Panc1 (cell line): ENCODE measurements at regions not wholly inside any gene's neighbourhood (a gene's known extent, or its start where the extent isn't known, plus 50 kb on each side); places are given as distances from the start of the nearest gene placed in this dataset.

Source experiments
- ATAC-seq: fragments of 200-7000 bp; cut with Tn5 transposase; 2 replicates; pipeline ENCODE4 v1.9.1; 2020; ENCODE audit warnings: mild to moderate bottlenecking, moderate library complexity
- BruUV-seq: library from RNA; stranded (reverse); fragments of 400-500 nt; replicated peaks from 2 replicates; lab custom pipeline; 2021; lab: Mats Ljungman, UMichigan
- CTCF ChIA-PET: fragments of 300-600 bp; sonication (Branson Sonifier 250); formaldehyde crosslinking; loops from one replicate; lab custom pipeline; 2022; ENCODE audit warnings: antibody characterized with exemption; lab: Charles Lee
- POLR2A ChIA-PET: fragments of 300-600 bp; sonication (Branson Sonifier 250); formaldehyde crosslinking; loops from one replicate; lab custom pipeline; 2022; ENCODE audit warnings: antibody characterized with exemption; lab: Charles Lee
- DNase-seq: peaks from one replicate; pipeline ENCODE4 v3.0.0-alpha.2; 2010; ENCODE audit warnings: low read depth, low spot score
- H3K27ac ChIP-seq: 2 replicates; pipeline ENCODE4 v1.5.1; 2011; ENCODE audit warnings: mild to moderate bottlenecking, low read length, inconsistent platforms
- H3K27me3 ChIP-seq: fragments of 200-500 bp; sonication (Bioruptor generic); 2 replicates; pipeline ENCODE4 v1.6.0; 2014; ENCODE audit warnings: low read length, inconsistent platforms; ENCODE audit not compliant: control insufficient read depth, insufficient read depth
- H3K36me3 ChIP-seq: fragments of 200-500 bp; sonication (Bioruptor generic); 2 replicates; pipeline ENCODE4 v1.5.1; 2014; ENCODE audit warnings: inconsistent platforms, mild to moderate bottlenecking, low read length, moderate library complexity; ENCODE audit not compliant: control insufficient read depth, insufficient read depth
- H3K4me1 ChIP-seq: 2 replicates; pipeline ENCODE4 v1.5.1; 2011; ENCODE audit warnings: inconsistent platforms, mild to moderate bottlenecking, low read length, moderate library complexity; ENCODE audit not compliant: control insufficient read depth, insufficient read depth
- H3K4me3 ChIP-seq, 2 experiments: 2 replicates each; pipeline ENCODE4 v1.5.1; 2011 to 2012; ENCODE audit warnings: low read depth in 2 of 2, low read length in 2 of 2, mild to moderate bottlenecking in 2 of 2, inconsistent platforms in 1 of 2, moderate library complexity in 1 of 2
- H3K9me3 ChIP-seq: fragments of 200-500 bp; sonication (Bioruptor generic); 2 replicates; pipeline ENCODE4 v1.5.1; 2014; ENCODE audit warnings: low read depth, mild to moderate bottlenecking, inconsistent platforms, low read length, moderate library complexity; ENCODE audit not compliant: control insufficient read depth, insufficient read depth
- CTCF ChIP-seq: fragments of 450-650 bp; IDR thresholded peaks from 2 replicates; pipeline ENCODE4 v1.5.1; 2017; ENCODE audit warnings: mild to moderate bottlenecking
- POLR2AphosphoS5 ChIP-seq: IDR thresholded peaks from 2 replicates; pipeline ENCODE4 v1.6.1; 2012; ENCODE audit warnings: mild to moderate bottlenecking, low read depth, low read length, moderate library complexity
- REST ChIP-seq, 2 experiments: IDR thresholded peaks; 2 replicates each; pipeline ENCODE4 v1.6.1; 2011 to 2012; ENCODE audit warnings: low read depth in 2 of 2, control low read depth in 1 of 2, low read length in 1 of 2, mild to moderate bottlenecking in 1 of 2, moderate library complexity in 1 of 2; ENCODE audit not compliant: insufficient read depth in 1 of 2
- SIN3A ChIP-seq: IDR thresholded peaks from 2 replicates; pipeline ENCODE4 v1.6.1; 2012; ENCODE audit warnings: low read depth, mild to moderate bottlenecking, low read length, moderate library complexity, borderline replicate concordance; ENCODE audit not compliant: insufficient read depth
- TCF7L2 ChIP-seq: IDR thresholded peaks from 2 replicates; pipeline ENCODE4 v1.6.1; 2011; ENCODE audit warnings: mild to moderate bottlenecking, low read depth, low read length, inconsistent platforms
- in situ Hi-C: cut with HindIII; loops from 2 replicates; pipeline ENCODE4 v1.10.0; 2016; ENCODE audit warnings: low sequenced_read_pairs, low pct_unique_long_range_greater_than_20kb
- intact Hi-C: fragments of 100-400 bp; cut with micrococcal nuclease; formaldehyde crosslinking; loops from one replicate; pipeline ENCODE4 v1.10.0; 2022; ENCODE audit not compliant: unreplicated experiment

- in situ Hi-C loops = no loop called here
- Histone ChIP-seq H3K36me3 (no peaks in the 10 kb centered on the region; the same call in 1 of the 2 replicates), H3K27ac (no peak overlapping the region), H3K4me3 (no peak overlapping the region), H3K27me3 (no peaks in the 10 kb centered on the region), H3K9me3 (no peaks in the 10 kb centered on the region), H3K4me1 (no peaks in the 10 kb centered on the region)
- POLR2A ChIA-PET = no interaction called here
- DNase-seq (no peak), ATAC-seq (no peak)
- TF ChIP-seq SIN3A = no peak
- TF ChIP-seq POLR2AphosphoS5 = no peak
- no peak for TF ChIP-seq REST (IDR thresholded peaks at IDR 0.05; ENCODE audit: insufficient read depth in 1 of 2, low read depth in 2 of 2, low read length in 1 of 2)
- no peak for TF ChIP-seq TCF7L2
- TF ChIP-seq CTCF = no peak
- intact Hi-C loops = no loop called here
- no TSS peak for BruUV-seq
- CTCF ChIA-PET = no interaction called here
These were observed 610.8 kb downstream of the RAB28 start for GRCh38 chr4:12873351-12873750.

GRCh38 chr4:12861422-12861821, 622.7 kb downstream of the RAB28 start:
- Histone ChIP-seq H3K27me3 (no peaks in the 10 kb centered on the region), H3K27ac (no peak overlapping the region), H3K4me3 (no peak overlapping the region), H3K9me3 (no peaks in the 10 kb centered on the region), H3K4me1 (no peaks in the 10 kb centered on the region), H3K36me3 (no peaks in the 10 kb centered on the region)
- no TSS peak for BruUV-seq
- TF ChIP-seq CTCF = no peak
- TF ChIP-seq REST (IDR thresholded peaks at IDR 0.05; ENCODE audit: insufficient read depth in 1 of 2, low read depth in 2 of 2, low read length in 1 of 2) = no peak
- TF ChIP-seq POLR2AphosphoS5 = no peak
- TF ChIP-seq SIN3A = no peak
- no peak for TF ChIP-seq TCF7L2
- CTCF ChIA-PET = no interaction called here
- intact Hi-C loops (no loop called here), in situ Hi-C loops (no loop called here)
- POLR2A ChIA-PET = no interaction called here
- DNase-seq = no peak
- no peak for ATAC-seq
